ENCODE measurements at regions not wholly inside any gene's neighbourhood (a gene's known extent, or its start where the extent isn't known, plus 50 kb on each side); places are given as distances from the start of the nearest gene placed in this dataset.

DNA sequence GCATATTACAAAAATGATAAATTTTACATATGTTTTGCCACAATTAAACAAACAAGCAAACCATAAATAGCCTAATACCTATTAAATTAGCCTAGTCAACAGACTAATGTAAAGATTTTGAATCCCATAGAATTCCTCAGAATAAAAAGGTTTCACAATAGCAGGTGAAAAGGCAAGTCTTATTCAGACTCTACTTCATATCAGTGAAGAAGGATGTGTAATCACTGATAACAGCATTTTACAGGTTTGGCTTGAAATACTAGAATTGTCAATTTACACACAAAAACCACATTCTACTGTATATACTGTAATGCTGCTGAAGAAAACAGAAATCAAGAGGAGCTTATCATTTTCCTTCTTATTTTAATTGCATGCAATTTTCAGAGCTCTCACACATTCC lies 90.8 kb upstream of the SSTR1 start:
- DNase-seq (ENCODE audit: low read depth, low spot score) (no peak), FAIRE-seq (no peak)
- no TSS peak for BruUV-seq (replicated peaks)
- peaks cover 0 to 2% of the 10 kb centered on the region in 2 experiments for H3K27me3 ChIP-seq (ENCODE audit: control insufficient read depth in 2 of 2, insufficient read depth in 2 of 2, low read length in 2 of 2)
- POLR2A ChIA-PET = no interaction called here
- H3K9me3 ChIP-seq (replicated peaks; ENCODE audit: control insufficient read depth, insufficient read depth, low read length) = no peaks in the 10 kb centered on the region
- dilution Hi-C loops (cut with MboI; ENCODE audit: extremely low pct_ligation_motif_present, low sequenced_read_pairs) (no loop called here), intact Hi-C loops (cut with micrococcal nuclease) (no loop called here)
- H2AFZ ChIP-seq (ENCODE audit: low read depth, low read length) = no peak overlapping the region
- H3K4me1 ChIP-seq (ENCODE audit: control insufficient read depth, extremely low read depth, insufficient read depth, low read length) = no peaks in the 10 kb centered on the region
- no peaks in the 10 kb centered on the region for H3K79me2 ChIP-seq (ENCODE audit: control insufficient read depth, insufficient read depth, low read length)
- CTCF ChIA-PET = no interaction called here
- no peak overlapping the region for H3K27ac ChIP-seq (ENCODE audit: insufficient read depth, low read depth, low read length)
- H4K20me1 ChIP-seq (replicated peaks; ENCODE audit: control insufficient read depth, extremely low read depth, insufficient read depth, low read length) = no peaks in the 10 kb centered on the region
- TF ChIP-seq FOS (IDR thresholded peaks at IDR 0.05; ENCODE audit: borderline replicate concordance, insufficient read depth, low read length) (no peak), MYC (IDR thresholded peaks at IDR 0.05; ENCODE audit: low read depth, low read length) (no peak), POLR2AphosphoS5 (IDR thresholded peaks at IDR 0.05; ENCODE audit: insufficient read depth, low read depth, low read length) (no peak), JUN (IDR thresholded peaks at IDR 0.05; ENCODE audit: borderline replicate concordance, insufficient read depth, insufficient read length, low read depth) (no peak), POLR2A (IDR thresholded peaks at IDR 0.05; ENCODE audit: low read depth, low read length) (no peak), EZH2 (IDR thresholded peaks at IDR 0.05; ENCODE audit: borderline replicate concordance, low read depth, low read length, severe bottlenecking) (no peak), GATA2 (IDR thresholded peaks at IDR 0.05; ENCODE audit: insufficient read depth, insufficient read length, low read depth, low read length) (no peak)
- TF ChIP-seq, protein P1, sequence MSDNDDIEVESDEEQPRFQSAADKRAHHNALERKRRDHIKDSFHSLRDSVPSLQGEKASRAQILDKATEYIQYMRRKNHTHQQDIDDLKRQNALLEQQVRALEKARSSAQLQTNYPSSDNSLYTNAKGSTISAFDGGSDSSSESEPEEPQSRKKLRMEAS (IDR thresholded peaks at IDR 0.05; ENCODE audit: insufficient read depth, insufficient read length) = no peak
- TF ChIP-seq, protein P2, sequence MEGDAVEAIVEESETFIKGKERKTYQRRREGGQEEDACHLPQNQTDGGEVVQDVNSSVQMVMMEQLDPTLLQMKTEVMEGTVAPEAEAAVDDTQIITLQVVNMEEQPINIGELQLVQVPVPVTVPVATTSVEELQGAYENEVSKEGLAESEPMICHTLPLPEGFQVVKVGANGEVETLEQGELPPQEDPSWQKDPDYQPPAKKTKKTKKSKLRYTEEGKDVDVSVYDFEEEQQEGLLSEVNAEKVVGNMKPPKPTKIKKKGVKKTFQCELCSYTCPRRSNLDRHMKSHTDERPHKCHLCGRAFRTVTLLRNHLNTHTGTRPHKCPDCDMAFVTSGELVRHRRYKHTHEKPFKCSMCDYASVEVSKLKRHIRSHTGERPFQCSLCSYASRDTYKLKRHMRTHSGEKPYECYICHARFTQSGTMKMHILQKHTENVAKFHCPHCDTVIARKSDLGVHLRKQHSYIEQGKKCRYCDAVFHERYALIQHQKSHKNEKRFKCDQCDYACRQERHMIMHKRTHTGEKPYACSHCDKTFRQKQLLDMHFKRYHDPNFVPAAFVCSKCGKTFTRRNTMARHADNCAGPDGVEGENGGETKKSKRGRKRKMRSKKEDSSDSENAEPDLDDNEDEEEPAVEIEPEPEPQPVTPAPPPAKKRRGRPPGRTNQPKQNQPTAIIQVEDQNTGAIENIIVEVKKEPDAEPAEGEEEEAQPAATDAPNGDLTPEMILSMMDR (IDR thresholded peaks at IDR 0.05; ENCODE audit: extremely low read depth in 1 of 2, insufficient read depth in 1 of 2, low read depth in 1 of 2, low read length in 2 of 2) = no peak
- H3K9ac ChIP-seq (replicated peaks; ENCODE audit: extremely low read depth, insufficient read depth, low read length) = no peak overlapping the region
- H3K36me3 ChIP-seq (ENCODE audit: control insufficient read depth in 2 of 2, extremely low read depth in 1 of 2, insufficient read depth in 2 of 2, low read length in 2 of 2) = no peaks in the 10 kb centered on the region
- no peaks in the 10 kb centered on the region for H3K9me1 ChIP-seq (replicated peaks; ENCODE audit: control insufficient read depth, extremely low read depth, insufficient read depth, low read length)
- no peak overlapping the region for H3K4me3 ChIP-seq (replicated peaks in 1 of 3; ENCODE audit: insufficient read depth in 1 of 3, low read depth in 1 of 3, low read length in 3 of 3)
- H3K4me2 ChIP-seq (ENCODE audit: insufficient read depth, low read length) = no peak overlapping the region
